Esophagus muscularis mucosa (tissue), 4 donors: ENCODE measurements at regions not wholly inside any gene's neighbourhood (a gene's known extent, or its start where the extent isn't known, plus 50 kb on each side); places are given as distances from the start of the nearest gene placed in this dataset.

Experiments
- EP300 ChIP-seq: sonication (generic); formaldehyde crosslinking; IDR thresholded peaks from one replicate; pipeline ENCODE4 v1.6.1; 2017; ENCODE audit warnings: antibody characterized with exemption
- POLR2A ChIP-seq: fragments of 450-650 bp; IDR thresholded peaks from one replicate; pipeline ENCODE4 v1.6.1; 2017; ENCODE audit warnings: antibody characterized with exemption, moderate library complexity, mild to moderate bottlenecking, low read depth
- POLR2AphosphoS5 ChIP-seq, 2 donors: sonication (generic); formaldehyde crosslinking; IDR thresholded peaks; one replicate each; pipeline ENCODE4 v1.6.1; 2017; ENCODE audit warnings: antibody characterized with exemption in 2 of 2
- TF ChIP-seq, protein P1 (sequence below), 3 experiments: fragments of 200-600 bp in 2 of 3; fragments of 450-650 bp in 1 of 3; sonication (generic) in 2 of 3; IDR thresholded peaks; one replicate each; pipeline ENCODE4 v1.5.1; 2017 to 2019; ENCODE audit warnings: antibody characterized with exemption in 3 of 3, mild to moderate bottlenecking in 2 of 3, moderate library complexity in 1 of 3

DNA sequence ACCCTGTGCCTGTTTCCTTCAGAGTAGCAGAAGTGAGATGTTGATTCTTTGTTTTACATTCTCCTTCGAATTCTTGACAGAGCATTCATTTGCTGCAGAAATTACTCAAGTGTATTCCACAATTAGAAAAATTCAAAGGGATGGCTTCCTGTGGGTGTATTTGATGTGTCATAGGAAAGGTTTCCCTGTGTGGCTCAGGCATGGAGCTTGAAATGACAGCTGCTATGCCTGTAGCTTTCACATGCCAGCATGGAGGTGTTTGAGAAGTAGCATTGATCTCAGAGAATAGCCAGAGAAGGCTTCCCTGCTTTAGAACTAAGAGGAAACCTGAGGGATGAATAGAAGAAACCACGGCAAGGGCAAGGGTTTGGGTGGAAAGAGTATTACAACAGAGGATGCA lies 317.2 kb upstream of the DEPDC1 start:
- TF ChIP-seq POLR2A (no peak), EP300 (no peak), POLR2AphosphoS5 (IDR thresholded peaks at IDR 0.05) (no peak)
- TF ChIP-seq, protein P1, sequence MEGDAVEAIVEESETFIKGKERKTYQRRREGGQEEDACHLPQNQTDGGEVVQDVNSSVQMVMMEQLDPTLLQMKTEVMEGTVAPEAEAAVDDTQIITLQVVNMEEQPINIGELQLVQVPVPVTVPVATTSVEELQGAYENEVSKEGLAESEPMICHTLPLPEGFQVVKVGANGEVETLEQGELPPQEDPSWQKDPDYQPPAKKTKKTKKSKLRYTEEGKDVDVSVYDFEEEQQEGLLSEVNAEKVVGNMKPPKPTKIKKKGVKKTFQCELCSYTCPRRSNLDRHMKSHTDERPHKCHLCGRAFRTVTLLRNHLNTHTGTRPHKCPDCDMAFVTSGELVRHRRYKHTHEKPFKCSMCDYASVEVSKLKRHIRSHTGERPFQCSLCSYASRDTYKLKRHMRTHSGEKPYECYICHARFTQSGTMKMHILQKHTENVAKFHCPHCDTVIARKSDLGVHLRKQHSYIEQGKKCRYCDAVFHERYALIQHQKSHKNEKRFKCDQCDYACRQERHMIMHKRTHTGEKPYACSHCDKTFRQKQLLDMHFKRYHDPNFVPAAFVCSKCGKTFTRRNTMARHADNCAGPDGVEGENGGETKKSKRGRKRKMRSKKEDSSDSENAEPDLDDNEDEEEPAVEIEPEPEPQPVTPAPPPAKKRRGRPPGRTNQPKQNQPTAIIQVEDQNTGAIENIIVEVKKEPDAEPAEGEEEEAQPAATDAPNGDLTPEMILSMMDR (IDR thresholded peaks at IDR 0.05): no peak
